DMS 273 (cell line): ENCODE measurements at regions not wholly inside any gene's neighbourhood (a gene's known extent, or its start where the extent isn't known, plus 50 kb on each side); places are given as distances from the start of the nearest gene placed in this dataset.
A peak's percentile ranks its signal among the peaks of the same experiment; 100 is the strongest.

ENCODE experiments used
- DNase-seq: peaks from one replicate; lab custom pipeline; 2025; ENCODE audit not compliant: unreplicated experiment; lab: John Stamatoyannopoulos, UW

DNA sequence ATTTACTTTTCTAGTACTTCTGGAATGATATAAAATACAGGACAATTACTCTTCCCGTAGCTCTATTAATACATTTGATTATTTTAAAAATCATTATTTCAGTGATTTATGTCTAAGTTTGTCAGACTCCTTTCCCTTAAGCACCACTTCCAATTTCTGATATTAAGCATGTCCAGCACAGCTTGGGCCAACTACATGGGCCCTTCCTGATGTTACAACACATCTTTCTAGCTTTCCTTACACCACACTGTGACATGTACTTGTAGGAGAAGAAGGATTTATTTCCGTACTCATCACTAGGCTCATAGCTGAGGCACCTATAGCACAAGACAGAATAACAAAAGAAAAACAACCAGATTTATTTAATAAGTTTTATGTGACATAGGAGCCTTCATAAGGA, 134.8 kb upstream of the HNRNPA3 start:
- DNase-seq: no peak

DNA sequence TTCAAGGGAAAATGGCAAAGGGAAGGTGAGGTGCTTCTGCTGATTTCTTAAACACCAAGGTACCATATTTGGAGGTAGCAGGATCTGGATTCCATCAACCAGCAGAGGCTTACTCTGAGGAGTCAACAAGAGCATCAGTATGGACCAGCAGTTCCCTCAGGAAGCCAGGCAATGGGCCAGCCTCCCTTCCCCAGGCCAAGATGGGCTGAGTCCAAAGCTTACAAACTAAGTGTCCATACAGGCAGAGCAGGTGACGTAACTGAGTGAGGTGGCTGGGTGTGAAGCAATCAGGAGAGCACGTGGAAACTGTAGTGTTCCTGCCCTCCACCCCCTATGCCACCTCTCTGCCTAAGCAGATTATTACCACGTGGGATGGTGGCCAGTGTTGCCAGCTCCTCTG, 134.2 kb upstream of the HNRNPA3 start:
- DNase-seq: no peak

DNA sequence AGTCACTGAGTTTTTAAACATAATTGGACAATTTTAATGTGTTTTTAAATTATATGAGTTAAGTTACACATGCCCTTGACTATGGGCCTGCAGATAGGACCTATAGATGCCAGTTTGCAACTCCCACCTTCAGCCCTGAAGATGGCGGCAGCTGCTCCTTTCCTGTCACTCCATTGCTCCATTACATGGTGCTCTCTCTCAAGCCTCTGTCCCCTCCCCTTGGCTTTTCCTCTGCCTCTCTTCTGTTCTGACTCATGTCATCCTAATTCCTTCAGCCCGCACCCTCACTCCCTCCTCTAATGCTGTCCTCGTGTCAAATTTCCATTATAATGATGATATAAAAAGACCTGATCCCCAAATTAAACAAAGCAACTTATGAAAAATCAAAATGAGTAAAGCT, 133.7 kb upstream of the HNRNPA3 start:
- no peak for DNase-seq

DNA sequence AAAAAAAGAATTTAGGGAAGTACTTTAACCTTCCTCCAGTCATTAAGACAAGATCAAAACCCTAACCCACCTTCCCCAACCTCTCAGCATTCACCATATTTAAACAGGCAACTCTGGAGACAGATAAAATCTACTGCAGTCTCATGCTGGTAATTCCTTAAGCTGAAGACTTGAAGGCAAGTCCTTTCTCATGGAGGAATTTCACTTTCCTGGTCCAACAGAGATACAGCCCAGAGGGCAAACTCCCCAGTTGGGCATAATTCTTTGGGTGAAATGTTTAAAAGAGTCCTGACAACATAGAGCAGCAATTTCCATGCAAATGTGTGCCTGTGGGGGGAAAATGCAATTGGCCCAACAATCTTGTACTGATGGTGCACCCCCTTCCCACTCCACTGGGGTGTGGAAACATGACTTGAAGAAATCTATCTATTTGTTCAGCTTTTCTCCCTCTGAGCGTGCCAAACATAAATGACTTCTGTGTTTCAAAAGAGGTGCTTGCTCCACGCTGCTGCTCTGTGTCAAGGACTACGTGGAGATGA, 131.8 kb upstream of the HNRNPA3 start:
- DNase-seq: no peak

DNA sequence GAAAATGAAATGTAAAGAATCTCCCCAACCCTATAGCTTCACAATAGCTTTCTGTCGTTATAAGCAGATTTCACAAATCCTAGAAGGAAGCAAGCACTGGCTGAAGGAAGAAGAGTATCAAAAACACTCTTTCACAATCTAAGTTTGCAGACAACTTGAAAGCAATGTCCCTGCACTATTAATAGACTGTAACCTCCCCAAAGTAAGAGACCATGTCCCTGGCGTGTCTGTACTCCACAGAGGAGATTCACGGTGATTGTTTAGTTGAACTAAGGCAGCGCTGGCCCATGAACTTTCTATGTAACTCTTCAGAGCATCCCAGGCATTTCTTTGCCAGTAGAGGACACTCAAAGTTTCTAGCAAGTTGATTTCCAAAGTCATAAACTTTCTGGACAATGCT, 128.0 kb upstream of the HNRNPA3 start:
- no peak for DNase-seq

DNA sequence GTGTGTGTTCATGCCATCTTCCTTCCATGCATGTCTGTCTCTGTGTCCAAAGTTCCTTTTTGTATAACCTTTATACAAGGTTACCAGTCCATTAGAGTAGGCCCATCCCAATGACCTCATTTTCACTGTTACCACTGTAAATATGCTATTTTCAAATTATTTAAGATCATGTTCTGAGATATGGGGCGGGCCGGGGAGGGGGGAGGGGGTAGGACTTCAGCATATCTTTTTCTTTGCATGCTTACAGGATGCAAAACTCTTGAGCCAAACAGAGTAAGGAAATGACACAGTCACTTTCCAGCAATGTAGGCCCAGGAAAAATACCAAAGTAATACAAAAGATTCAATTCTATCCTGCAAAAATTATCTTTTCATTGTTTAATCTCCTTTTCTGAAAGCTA, 124.1 kb upstream of the HNRNPA3 start:
- no peak for DNase-seq

DNA sequence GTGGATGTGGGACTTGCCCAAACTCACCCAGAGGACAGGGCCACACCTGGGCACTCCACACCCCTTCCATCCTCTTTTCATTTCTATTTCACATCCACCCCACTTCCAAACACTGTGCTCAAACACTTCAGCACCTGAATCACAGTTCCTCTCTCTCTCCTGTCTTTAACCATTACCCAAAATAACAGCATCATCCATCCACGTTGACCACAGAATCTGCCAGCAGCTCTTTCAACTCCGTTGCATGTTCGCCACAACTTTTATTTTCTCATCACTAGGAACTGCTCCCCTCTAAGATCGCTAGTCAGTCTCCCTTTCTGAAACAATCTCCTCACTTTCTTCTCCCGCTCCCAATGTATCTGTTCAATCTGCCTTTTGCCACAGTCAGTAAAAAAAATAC, 121.6 kb upstream of the HNRNPA3 start:
- DNase-seq: no peak

DNA sequence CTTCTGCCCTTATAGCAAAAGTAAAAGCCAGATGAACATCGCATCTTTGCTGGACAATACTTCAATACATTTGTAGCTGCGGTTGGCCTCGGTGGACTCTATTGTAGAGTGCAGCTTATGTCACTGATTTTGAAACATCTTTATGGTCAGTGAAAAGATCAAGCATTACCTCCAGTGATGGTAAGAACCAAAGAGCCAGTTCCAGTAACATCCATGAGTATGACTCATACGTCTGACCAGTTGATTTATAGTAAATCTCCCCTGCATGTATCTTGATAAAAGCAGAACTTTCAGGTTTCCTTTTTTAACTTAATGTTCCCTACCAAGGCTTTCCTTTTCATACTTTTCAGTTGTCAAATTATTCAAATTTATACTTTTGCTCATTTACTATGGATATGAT, 119.2 kb upstream of the HNRNPA3 start:
- DNase-seq: no peak

DNA sequence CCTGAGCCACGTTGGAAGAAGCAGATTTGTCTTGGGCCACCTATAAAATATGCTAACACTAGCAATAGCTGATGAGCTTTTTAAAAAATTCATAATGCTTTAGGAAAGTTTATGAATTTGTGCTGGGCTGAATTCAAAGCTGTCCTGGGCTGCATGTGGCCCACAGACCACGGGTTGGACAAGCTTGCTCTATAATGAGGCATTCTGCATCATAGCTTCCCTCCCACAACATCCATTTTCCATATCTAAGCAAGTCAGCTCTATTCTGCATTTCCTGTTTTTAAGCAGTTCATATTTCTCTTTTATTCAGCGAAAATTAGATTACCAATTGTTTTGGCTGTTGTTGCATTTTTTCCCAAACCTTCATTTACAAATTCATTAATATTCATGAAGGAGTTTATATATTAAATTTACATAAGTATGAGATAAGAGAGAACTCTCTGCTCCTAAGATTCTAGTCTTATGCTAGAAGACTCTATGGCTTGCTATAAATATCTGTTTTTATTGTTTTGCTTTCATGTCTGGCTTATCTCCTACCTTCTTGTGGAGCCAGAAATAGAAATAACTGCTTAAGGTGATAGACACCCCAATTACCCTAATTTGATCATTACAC, 114.5 kb upstream of the HNRNPA3 start:
- no peak for DNase-seq

DNA sequence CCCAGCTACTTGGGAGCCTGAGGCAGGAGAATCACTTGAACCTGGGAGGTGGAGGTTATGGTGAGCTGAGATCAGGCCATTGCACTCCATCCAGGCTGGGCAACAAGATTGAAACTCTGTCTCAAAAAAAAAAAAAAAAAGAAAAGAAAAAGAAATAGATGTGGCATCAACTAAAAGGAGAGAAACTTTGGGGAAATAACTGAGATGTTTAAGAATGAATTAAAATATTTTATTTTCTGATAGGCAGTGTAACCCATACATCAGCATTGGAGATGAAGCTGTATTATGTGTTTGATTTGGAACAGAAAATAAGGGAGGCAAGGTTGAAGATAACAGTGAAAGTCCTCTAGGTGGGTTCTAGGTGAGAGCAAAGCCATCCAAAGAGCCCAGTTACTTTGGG, 110.7 kb upstream of the HNRNPA3 start:
- DNase-seq: no peak

DNA sequence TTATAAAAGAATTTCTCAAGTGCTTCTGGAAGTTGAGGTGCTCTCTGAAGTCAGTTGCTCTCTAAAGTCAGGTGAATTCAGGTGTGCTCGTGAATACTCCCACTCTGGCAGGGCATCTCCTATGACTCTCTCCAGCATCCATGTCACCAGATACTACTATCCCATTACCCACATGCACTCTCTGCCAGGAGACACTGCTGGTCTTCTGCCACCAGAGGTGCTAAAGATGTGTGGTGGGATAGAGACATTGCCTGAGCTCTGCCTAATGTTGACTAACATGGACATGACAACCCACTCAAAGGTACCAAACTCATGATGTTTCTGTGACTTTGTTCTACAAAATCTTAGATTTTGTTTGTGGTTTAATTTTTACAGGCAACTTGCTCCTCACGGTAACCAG, 106.4 kb upstream of the HNRNPA3 start:
- DNase-seq: peak; percentile 31

DNA sequence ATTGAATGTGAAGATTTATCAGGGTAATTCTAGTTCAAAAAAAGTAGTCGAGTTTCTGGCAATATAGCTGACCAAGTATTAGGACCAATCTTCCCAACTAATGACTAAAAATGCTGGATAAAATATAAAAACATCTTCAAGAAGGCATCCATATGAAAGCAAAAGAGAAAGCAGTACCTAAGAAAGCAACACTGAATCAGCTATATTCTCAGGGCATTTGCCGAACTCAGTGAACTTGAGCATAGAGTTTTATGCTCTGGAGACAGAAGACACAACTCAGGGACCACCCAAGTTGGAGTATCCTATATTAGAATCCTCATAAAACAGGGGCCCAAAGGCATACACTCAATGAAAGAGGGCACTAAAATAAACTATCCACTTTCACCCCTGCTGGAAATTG, 103.7 kb upstream of the HNRNPA3 start:
- DNase-seq: no peak

DNA sequence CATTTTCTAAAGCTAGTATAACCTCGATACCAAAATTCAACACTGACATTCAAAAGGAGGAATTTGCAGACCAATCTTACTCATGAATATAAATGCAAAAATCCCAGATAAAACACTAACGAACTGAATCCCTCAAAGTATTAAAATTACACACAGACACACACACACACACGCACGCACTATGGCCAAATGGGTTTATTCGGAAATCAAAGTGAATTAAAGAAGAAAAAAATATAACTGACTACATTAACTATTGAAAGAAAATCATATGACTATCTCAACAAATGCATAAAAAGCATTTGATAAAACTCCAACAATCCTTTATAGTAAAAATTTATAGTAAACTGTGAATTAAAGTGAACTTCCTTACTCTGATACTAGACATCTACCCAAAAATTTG, 97.9 kb upstream of the HNRNPA3 start:
- no peak for DNase-seq

DNA sequence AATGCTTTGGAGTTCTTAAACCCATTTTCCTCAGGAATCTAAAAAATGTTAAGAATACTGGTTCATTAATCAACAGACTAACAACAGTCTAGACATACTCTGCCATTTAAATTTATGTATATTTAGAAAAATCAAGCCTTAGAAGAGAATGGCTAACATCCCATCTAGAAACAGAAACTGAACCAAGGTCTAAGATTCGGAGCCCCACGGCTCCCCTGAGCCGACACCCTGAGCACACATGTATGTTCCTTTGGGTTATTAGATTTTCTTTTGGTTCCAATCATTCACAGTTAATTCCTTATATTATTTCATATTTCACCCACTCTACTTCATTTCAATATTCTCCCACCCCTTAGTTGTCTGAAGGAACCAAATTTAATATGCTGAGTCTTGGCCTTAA, 94.8 kb upstream of the HNRNPA3 start:
- DNase-seq: no peak

DNA sequence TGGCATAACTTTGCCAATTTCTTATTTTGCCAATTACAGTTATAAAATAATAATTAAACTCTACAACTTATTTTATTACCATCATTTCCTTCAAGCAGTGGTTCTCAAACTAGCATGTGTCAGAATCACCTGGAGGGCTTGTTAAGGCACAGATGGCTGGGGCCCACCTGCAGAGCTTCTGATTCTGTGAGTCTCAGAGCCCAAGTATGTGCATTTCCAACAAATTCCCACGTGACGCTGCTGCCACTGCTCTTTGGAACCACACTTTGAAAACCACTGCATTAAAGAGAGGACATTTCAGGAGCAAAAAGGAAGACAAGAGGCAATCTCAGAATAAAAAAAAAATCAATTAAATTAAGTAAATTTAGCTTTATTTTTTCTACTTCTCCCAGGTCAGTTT, 94.0 kb upstream of the HNRNPA3 start:
- peak; percentile 25 for DNase-seq

DNA sequence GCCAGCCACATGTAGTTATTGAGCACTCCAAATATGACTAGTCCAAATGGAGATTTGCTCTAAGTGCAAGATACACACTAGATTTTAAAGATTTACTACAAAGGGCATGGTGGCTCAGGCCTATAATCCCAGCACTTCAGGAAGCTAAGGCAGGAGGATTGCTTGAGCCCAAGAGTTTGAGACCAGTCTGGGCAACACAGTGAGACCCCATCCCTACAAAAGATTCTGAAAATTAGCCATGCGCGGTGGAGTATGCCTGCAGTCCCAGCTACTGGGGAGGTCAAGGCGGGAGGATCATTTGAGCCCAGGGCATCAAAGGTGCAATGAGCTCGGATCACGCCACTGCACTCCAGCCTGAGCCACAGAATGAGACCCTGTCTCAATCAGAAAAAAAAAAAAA, 93.5 kb upstream of the HNRNPA3 start:
- DNase-seq: no peak

DNA sequence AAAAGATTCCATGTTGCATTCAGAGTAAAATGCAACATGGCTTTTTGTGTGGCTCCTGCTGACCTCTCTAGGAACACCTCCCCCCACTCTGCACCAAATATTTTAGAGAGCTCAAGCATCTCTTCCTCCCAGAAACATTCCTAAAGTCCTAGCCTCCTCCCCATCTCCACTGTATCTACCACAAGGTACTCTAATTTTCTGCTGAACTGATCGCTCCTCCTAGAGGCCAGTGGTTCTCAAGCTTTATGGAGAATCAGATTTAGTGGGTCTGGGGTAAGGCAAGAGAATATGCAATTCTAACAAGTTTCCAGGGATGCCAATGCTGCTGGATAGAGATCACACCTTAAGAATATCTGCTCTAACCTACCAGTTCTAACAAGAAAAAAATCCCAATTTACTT, 89.5 kb upstream of the HNRNPA3 start:
- DNase-seq: no peak

DNA sequence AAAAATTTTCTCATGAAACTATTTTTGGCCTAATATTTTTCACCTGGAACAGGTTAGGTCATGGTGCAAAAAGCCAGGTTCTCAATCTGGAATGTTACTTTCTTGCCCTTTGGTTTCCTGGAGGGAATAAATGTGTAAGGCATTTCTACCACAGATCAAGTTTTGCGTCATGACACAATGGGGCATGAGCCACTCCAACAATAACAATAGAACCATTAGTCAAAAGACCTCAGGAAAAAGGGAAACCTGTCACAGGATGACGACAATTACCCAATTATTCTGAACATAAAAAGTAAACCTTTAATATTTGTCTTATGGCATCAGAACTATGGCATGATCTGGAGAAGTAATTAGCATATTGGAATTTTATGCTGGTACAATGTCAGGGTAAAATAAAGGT, 88.2 kb upstream of the HNRNPA3 start:
- no peak for DNase-seq

DNA sequence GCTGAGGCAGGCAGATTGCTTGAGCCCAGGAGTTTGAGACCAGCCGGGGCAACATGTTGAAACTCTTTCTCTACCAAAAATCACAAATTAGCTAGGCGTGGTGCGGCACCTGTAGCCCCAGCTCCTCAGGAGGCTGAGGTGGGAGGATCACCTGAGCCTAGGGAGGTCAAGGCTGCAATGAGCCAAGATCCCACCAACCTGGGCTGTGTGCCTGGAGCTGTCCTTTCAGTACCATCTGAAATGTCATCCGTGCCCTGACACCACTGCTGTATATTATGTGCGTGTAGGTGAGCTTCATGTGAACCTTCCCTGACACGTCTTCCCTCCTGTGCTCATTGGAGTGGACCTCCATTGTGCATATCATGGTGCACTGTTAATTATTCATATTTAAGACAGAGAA, 84.8 kb upstream of the HNRNPA3 start:
- DNase-seq: no peak

DNA sequence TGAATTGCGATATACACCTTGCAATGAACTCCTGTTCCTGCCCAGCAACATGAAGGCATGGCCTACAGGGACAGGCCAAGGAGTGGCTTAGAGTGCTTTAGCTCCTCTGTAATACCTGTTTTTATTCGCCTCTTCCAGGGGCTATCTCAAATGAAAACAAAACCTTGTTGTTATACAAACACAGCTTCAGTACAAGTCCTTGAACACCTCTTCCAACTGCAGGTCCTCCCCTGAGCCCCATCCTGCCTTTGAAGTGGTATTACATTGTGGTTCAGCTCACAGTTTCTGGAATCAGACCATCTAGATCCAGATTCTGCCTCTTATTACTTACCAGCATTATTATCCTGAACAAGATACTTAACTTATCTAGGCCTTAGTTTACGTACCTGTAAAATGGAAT, 83.0 kb upstream of the HNRNPA3 start:
- no peak for DNase-seq

DNA sequence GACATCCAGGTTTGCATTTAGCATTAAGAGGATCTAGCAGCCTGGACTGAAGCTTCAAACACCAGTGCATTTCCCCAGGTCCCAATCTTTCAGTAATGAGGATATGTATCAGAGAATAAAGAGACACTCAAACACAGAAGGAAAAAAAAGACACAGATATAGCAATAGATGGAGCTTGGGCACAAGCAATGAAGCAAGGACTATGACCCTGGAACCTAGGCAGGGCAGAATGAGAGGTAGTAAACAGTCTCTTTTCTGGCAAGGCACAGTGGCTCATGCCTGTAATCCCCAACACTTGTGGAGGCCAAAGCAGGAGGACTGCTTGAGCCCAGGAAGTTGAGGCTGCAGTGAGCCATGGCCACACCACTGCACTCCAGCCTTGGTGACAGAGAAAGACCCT, 80.7 kb upstream of the HNRNPA3 start:
- DNase-seq: no peak

DNA sequence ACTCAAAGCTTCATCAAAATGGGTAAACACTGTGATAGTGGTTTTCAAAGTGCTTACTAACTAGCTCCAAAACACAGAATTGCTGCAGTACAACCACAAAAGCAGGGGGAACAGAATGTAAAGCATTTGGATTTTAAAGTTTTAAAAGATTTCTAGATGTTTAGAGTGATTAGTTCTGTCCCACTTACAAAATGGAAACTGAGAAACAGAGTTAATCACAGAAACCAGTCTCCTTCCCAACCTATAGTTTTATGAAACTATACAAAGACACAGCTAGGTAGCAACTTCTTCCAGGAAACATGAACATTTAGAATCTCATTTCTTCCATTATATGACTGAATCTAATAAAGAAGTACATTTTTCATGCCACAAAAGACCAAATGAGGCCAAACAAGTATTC, 73.8 kb upstream of the HNRNPA3 start:
- no peak for DNase-seq

DNA sequence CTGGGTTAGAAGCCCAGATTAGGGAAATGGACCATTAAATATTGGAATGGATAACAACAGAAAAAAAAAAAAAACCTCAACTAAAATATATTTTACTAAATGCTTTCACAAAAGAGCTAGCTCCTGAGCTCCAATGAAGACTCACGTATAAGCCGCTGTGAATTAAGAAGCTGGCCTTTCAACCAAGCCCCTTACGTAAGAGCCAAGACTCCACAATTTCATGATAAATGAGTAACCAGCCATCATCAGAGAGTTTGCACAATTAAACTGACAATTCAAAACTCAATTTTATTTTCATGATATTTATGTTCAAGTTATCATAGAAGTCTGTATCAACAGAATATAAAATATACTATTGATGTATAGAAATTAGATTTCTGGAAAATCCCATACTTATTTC, 70.7 kb upstream of the HNRNPA3 start:
- DNase-seq: no peak

DNA sequence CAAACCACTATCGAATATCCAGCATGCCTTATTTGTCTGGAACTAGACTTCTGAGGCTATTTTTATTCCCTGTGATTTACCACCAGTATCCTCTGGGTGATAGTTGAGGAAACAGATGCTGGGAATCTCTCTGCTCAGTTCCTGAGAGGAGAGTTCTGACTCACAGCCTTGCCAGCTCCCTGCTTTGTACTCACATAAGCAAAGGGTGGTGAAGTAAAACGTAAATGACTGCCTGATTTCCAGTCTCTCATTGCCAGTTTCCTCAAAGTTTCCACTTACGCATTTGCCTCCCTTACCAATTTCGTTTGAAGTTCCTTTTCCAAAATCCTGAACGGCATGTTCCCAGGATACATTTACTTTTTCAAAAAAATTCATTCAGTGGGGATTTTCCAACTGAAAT, 69.2 kb upstream of the HNRNPA3 start:
- DNase-seq: peak; percentile 71
